ENCODE measurements at regions not wholly inside any gene's neighbourhood (a gene's known extent, or its start where the extent isn't known, plus 50 kb on each side); places are given as distances from the start of the nearest gene placed in this dataset.

DNA sequence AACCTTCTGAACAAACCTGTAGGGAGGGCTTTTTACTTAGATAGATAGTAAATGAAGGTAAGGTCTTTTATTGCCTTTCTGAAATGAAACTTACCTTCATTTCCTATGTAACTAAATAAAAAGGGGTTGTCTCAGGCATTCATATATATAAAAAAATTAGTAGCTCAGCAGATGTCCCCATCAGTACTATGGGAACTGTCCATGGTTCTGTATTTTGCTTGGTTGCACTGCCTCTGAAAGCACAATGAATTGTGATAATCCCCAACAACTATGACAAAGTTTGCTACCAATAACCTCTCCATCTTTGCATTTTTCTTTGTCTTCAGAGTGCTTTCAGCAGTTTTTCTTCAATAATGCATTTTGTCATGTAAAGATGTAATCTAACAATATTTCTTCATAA is 222.4 kb downstream of the SLIT2 start:
- Histone ChIP-seq H3K36me3 (no peaks in the 10 kb centered on the region), H3K27me3 (no peaks in the 10 kb centered on the region), H3K27ac (replicated peaks in 1 of 4) (no peak overlapping the region), H3K4me1 (peaks cover 0 to 14% (median 9%) of the 10 kb centered on the region in 4 donors), H3K4me3 (no peak overlapping the region), H3K9me3 (no peaks in the 10 kb centered on the region)
- TF ChIP-seq, protein P1, sequence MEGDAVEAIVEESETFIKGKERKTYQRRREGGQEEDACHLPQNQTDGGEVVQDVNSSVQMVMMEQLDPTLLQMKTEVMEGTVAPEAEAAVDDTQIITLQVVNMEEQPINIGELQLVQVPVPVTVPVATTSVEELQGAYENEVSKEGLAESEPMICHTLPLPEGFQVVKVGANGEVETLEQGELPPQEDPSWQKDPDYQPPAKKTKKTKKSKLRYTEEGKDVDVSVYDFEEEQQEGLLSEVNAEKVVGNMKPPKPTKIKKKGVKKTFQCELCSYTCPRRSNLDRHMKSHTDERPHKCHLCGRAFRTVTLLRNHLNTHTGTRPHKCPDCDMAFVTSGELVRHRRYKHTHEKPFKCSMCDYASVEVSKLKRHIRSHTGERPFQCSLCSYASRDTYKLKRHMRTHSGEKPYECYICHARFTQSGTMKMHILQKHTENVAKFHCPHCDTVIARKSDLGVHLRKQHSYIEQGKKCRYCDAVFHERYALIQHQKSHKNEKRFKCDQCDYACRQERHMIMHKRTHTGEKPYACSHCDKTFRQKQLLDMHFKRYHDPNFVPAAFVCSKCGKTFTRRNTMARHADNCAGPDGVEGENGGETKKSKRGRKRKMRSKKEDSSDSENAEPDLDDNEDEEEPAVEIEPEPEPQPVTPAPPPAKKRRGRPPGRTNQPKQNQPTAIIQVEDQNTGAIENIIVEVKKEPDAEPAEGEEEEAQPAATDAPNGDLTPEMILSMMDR (IDR thresholded peaks at IDR 0.05): no peak
- TF ChIP-seq POLR2A (IDR thresholded peaks at IDR 0.05; ENCODE audit: low read depth) (no peak), POLR2AphosphoS5 (IDR thresholded peaks at IDR 0.05) (no peak)
- intact Hi-C loops (cut with DNase I): no loop called here
- no peak for DNase-seq (ENCODE audit: extremely low spot score)

- Histone ChIP-seq H3K9me3 (no peaks in the 10 kb centered on the region), H3K27me3 (no peaks in the 10 kb centered on the region), H3K27ac (replicated peaks in 1 of 4) (no peak overlapping the region), H3K4me1 (peaks cover 0 to 14% (median 9%) of the 10 kb centered on the region in 4 donors), H3K4me3 (no peak overlapping the region), H3K36me3 (no peaks in the 10 kb centered on the region)
- WGBS: 88% methylated on average over 1 of the region's 1 CpG
- TF ChIP-seq POLR2AphosphoS5 (IDR thresholded peaks at IDR 0.05) (no peak), EP300 (IDR thresholded peaks at IDR 0.05) (no peak)
- intact Hi-C loops (cut with DNase I): no loop called here
- DNase-seq (ENCODE audit: extremely low spot score): no peak
These were observed 221.8 kb upstream of the PACRGL start for GRCh38 chr4:20478412-20478811.

DNA sequence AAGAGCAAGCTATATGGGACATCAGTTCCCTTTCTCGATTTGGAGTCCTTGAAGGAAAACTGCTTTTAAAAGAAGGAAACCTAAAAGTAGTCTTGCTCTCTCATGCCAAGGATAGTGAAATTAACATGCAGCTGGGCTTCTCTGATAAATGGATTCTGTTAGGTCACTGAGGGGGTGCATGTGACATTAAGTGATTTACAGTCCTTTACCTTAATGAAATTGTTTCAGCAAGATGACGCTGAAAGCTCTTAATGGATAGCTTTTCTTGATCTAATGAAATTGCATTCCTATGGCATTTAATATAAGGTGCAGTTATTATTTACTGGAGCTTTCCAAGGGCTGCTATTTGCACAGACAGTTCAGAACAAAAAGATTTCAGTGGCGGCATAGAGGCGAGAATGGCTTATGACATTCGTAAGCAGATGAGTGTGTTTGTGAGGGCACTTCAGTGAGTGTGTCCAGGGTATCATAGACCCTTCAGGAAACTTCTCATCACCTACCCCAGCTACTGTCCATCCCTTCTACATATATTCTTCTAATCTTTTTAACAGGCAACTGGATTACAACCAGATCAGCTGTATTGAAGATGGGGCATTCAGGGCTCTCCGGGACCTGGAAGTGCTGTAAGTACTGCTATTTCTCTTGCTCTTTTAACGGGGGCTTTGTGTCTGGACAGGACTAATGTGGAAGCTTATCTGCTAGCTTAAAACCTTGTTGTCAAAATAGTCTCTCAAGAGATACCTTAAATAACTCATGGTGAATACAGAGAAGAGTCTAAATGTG is 219.9 kb upstream of the PACRGL start:
- no peak overlapping the region for H3K4me3 ChIP-seq
- 84% methylated on average over 7 of the region's 7 CpGs for WGBS
- H3K27me3 ChIP-seq: no peaks in the 10 kb centered on the region
- H3K4me1 ChIP-seq: peaks cover 0 to 14% (median 9%) of the 10 kb centered on the region in 4 donors
- no peaks in the 10 kb centered on the region for H3K36me3 ChIP-seq
- DNase-seq (ENCODE audit: extremely low spot score): no peak
- H3K27ac ChIP-seq (replicated peaks in 1 of 4): no peak overlapping the region
- H3K9me3 ChIP-seq: no peaks in the 10 kb centered on the region
- intact Hi-C loops (cut with DNase I): no loop called here
- TF ChIP-seq EP300 (IDR thresholded peaks at IDR 0.05) (no peak), POLR2AphosphoS5 (IDR thresholded peaks at IDR 0.05) (no peak), POLR2A (IDR thresholded peaks at IDR 0.05; ENCODE audit: low read depth) (no peak)
- TF ChIP-seq, protein P1 (IDR thresholded peaks at IDR 0.05): no peak

- TF ChIP-seq POLR2A (IDR thresholded peaks at IDR 0.05; ENCODE audit: low read depth) (no peak), POLR2AphosphoS5 (IDR thresholded peaks at IDR 0.05) (no peak), EP300 (IDR thresholded peaks at IDR 0.05) (no peak)
- TF ChIP-seq, protein P1 (IDR thresholded peaks at IDR 0.05): no peak
- no peaks in the 10 kb centered on the region for H3K27me3 ChIP-seq
- no peaks in the 10 kb centered on the region for H3K9me3 ChIP-seq
- no peak for DNase-seq (ENCODE audit: extremely low spot score)
- H3K27ac ChIP-seq (replicated peaks in 1 of 4): no peak overlapping the region
- no peak overlapping the region for H3K4me3 ChIP-seq
- H3K36me3 ChIP-seq: no peaks in the 10 kb centered on the region
- H3K4me1 ChIP-seq: peaks cover 0 to 11% (median 5%) of the 10 kb centered on the region in 4 donors
- 55% methylated on average over 1 of the region's 1 CpG for WGBS
- intact Hi-C loops (cut with DNase I): no loop called here
These were observed 216.8 kb upstream of the PACRGL start for GRCh38 chr4:20483416-20483815.

DNA sequence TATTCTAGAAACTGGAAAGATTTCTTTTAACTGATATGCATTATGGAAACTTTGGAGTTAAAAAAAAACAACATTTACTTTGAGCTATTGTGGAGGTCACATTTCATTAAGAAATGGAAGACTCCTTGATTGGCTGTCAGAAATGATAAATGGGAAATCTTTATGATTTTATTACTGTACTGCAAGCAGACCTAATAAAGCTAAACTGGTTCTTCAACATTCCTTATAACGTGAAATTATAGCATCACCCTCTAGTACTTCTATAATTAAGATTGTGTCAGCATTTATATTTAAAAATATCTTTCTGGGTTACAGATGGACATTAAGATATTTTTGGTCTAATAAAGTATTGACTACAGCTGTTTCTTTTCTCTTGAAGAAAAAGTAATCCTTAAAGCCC is 213.8 kb upstream of the PACRGL start:
- no peak overlapping the region for H3K4me3 ChIP-seq
- no peaks in the 10 kb centered on the region for H3K9me3 ChIP-seq
- peaks cover 0 to 21% (median 10%) of the 10 kb centered on the region in 4 donors for H3K4me1 ChIP-seq
- intact Hi-C loops (cut with DNase I): no loop called here
- no peaks in the 10 kb centered on the region for H3K36me3 ChIP-seq
- no peaks in the 10 kb centered on the region for H3K27me3 ChIP-seq
- no peak overlapping the region for H3K27ac ChIP-seq (replicated peaks in 1 of 4)
- DNase-seq (ENCODE audit: extremely low spot score): no peak
- TF ChIP-seq, protein P1 (IDR thresholded peaks at IDR 0.05): no peak
- TF ChIP-seq POLR2A (IDR thresholded peaks at IDR 0.05; ENCODE audit: low read depth) (no peak), POLR2AphosphoS5 (IDR thresholded peaks at IDR 0.05) (no peak), EP300 (IDR thresholded peaks at IDR 0.05) (no peak)
- WGBS: 62% methylated on average over 1 of the region's 1 CpG
